Stimulated activated CD4-positive, alpha-beta T cell treated with anti-CD3 and anti-CD28 coated beads, Interleukin-2, amount 100 ng/mL, for 4 hours (primary cell): ENCODE measurements at regions not wholly inside any gene's neighbourhood (a gene's known extent, or its start where the extent isn't known, plus 50 kb on each side); places are given as distances from the start of the nearest gene placed in this dataset.
"Not testable (repeated sequence)": the region's sequence is repeated elsewhere in the genome, so short reads cannot be mapped to it uniquely, and the experiment has no call there.

ENCODE experiments used
- DNase-seq: peaks from one replicate; pipeline ENCODE4 v3.0.0-alpha.2; 2020; ENCODE audit warnings: low read depth

- no peak for DNase-seq
These were observed 175.9 kb downstream of the LPIN1 start for GRCh38 chr2:11922294-11922693.

- DNase-seq = no peak
These were observed 177.5 kb downstream of the LPIN1 start for GRCh38 chr2:11923935-11924334.

- DNase-seq = no peak
These were observed 179.0 kb downstream of the LPIN1 start for GRCh38 chr2:11925295-11926066.

- DNase-seq = no peak
These were observed 183.9 kb downstream of the LPIN1 start for GRCh38 chr2:11930211-11930761.

GRCh38 chr2:11932048-11932512 is 185.6 kb downstream of the LPIN1 start:
- no peak for DNase-seq

GRCh38 chr2:11932962-11933361 is 186.5 kb downstream of the LPIN1 start:
- no peak for DNase-seq

- DNase-seq = no peak
These were observed 187.4 kb downstream of the LPIN1 start for GRCh38 chr2:11933854-11934253.

GRCh38 chr2:11936761-11937160 is 190.3 kb downstream of the LPIN1 start:
- DNase-seq = no peak

- no peak for DNase-seq
These were observed 191.8 kb downstream of the LPIN1 start for GRCh38 chr2:11938196-11938595.

- no peak for DNase-seq
These were observed 193.1 kb downstream of the LPIN1 start for GRCh38 chr2:11939523-11939922.

GRCh38 chr2:11940121-11940743 is 193.8 kb downstream of the LPIN1 start:
- no peak for DNase-seq

GRCh38 chr2:11940799-11941198 is 194.4 kb downstream of the LPIN1 start:
- DNase-seq = no peak

- no peak for DNase-seq
These were observed 195.1 kb downstream of the LPIN1 start for GRCh38 chr2:11941201-11942177.

GRCh38 chr2:11942178-11942569 is 195.7 kb downstream of the LPIN1 start:
- DNase-seq = no peak

- DNase-seq = no peak
These were observed 197.9 kb downstream of the LPIN1 start for GRCh38 chr2:11944311-11944710.

- DNase-seq = no peak
These were observed 199.0 kb downstream of the LPIN1 start for GRCh38 chr2:11945139-11946126.

GRCh38 chr2:11947956-11948355 is 201.5 kb downstream of the LPIN1 start:
- no peak for DNase-seq

GRCh38 chr2:11949732-11950523 is 203.5 kb downstream of the LPIN1 start:
- DNase-seq = no peak

GRCh38 chr2:11950896-11951295 is 204.5 kb downstream of the LPIN1 start:
- DNase-seq = no peak

GRCh38 chr2:11951492-11951891 is 205.1 kb downstream of the LPIN1 start:
- DNase-seq = not testable (repeated sequence)
